PFSK-1 (cell line): ENCODE measurements at regions not wholly inside any gene's neighbourhood (a gene's known extent, or its start where the extent isn't known, plus 50 kb on each side); places are given as distances from the start of the nearest gene placed in this dataset.

Source experiments
- FOXP2 ChIP-seq: optimal IDR thresholded peaks from 2 replicates; pipeline ENCODE3; 2011; ENCODE audit warnings: borderline replicate concordance, control low read depth, inconsistent platforms; ENCODE audit not compliant: insufficient read depth; ENCODE audit errors: extremely low read length, extremely low read depth
- POLR2AphosphoS5 ChIP-seq: IDR thresholded peaks from 2 replicates; pipeline ENCODE4 v1.6.1; 2012; ENCODE audit warnings: low read depth, mild to moderate bottlenecking, control low read depth, low read length, moderate library complexity
- REST ChIP-seq, 2 experiments: IDR thresholded peaks; 2 replicates each; pipeline versions ENCODE4 v1.6.1 to v1.8.0; 2011 to 2012; ENCODE audit warnings: low read depth in 2 of 2, low read length in 2 of 2, control low read depth in 1 of 2, inconsistent platforms in 1 of 2, mild to moderate bottlenecking in 1 of 2, moderate library complexity in 1 of 2; ENCODE audit not compliant: insufficient read depth in 1 of 2
- SIN3A ChIP-seq: IDR thresholded peaks from 2 replicates; pipeline ENCODE4 v1.6.1; 2012; ENCODE audit warnings: mild to moderate bottlenecking, low read length, moderate library complexity, borderline replicate concordance; ENCODE audit not compliant: insufficient read depth
- TAF1 ChIP-seq: IDR thresholded peaks from 2 replicates; pipeline ENCODE4 v1.6.1; 2012; ENCODE audit warnings: low read length, control low read depth, borderline replicate concordance; ENCODE audit not compliant: insufficient read depth

GRCh38 chr19:28301961-28302360 lies 911.0 kb downstream of the UQCRFS1 start:
- TF ChIP-seq FOXP2 (no peak), SIN3A (no peak), REST (IDR thresholded peaks at IDR 0.05; ENCODE audit: insufficient read depth in 1 of 2, low read depth in 2 of 2, low read length in 2 of 2) (no peak), TAF1 (no peak), POLR2AphosphoS5 (no peak)

GRCh38 chr19:28301463-28301862 lies 911.5 kb downstream of the UQCRFS1 start:
- TF ChIP-seq FOXP2 (no peak), TAF1 (no peak), REST (IDR thresholded peaks at IDR 0.05; ENCODE audit: insufficient read depth in 1 of 2, low read depth in 2 of 2, low read length in 2 of 2) (no peak), POLR2AphosphoS5 (no peak), SIN3A (no peak)

GRCh38 chr19:28299649-28300048 lies 913.3 kb downstream of the UQCRFS1 start:
- TF ChIP-seq POLR2AphosphoS5 (no peak), FOXP2 (no peak), SIN3A (no peak), REST (IDR thresholded peaks at IDR 0.05; ENCODE audit: insufficient read depth in 1 of 2, low read depth in 2 of 2, low read length in 2 of 2) (no peak), TAF1 (no peak)

GRCh38 chr19:28297586-28298157 lies 915.3 kb downstream of the UQCRFS1 start:
- TF ChIP-seq SIN3A, result no peak
- TF ChIP-seq FOXP2, result no peak

GRCh38 chr19:28297036-28297435 lies 915.9 kb downstream of the UQCRFS1 start:
- TF ChIP-seq TAF1 (no peak), POLR2AphosphoS5 (no peak), REST (IDR thresholded peaks at IDR 0.05; ENCODE audit: insufficient read depth in 1 of 2, low read depth in 2 of 2, low read length in 2 of 2) (no peak), SIN3A (no peak), FOXP2 (no peak)
